Omental fat pad (tissue), 3 donors: ENCODE measurements at regions not wholly inside any gene's neighbourhood (a gene's known extent, or its start where the extent isn't known, plus 50 kb on each side); places are given as distances from the start of the nearest gene placed in this dataset.

ENCODE experiments used
- ATAC-seq: fragments of 150-250 bp; one replicate; pipeline ENCODE4 v1.9.1; 2016; ENCODE audit warnings: mild to moderate bottlenecking, moderate library complexity; ENCODE audit not compliant: low FRiP score
- DNase-seq: peaks from one replicate; pipeline ENCODE4 v3.0.0-alpha.2; 2019; ENCODE audit warnings: low spot score
- TF ChIP-seq, protein P1 (sequence below), 3 donors: fragments of 450-650 bp; IDR thresholded peaks; one replicate each; pipeline ENCODE4 v1.5.1; 2016 to 2017; ENCODE audit warnings: antibody characterized with exemption in 3 of 3, mild to moderate bottlenecking in 3 of 3, moderate library complexity in 2 of 3

DNA sequence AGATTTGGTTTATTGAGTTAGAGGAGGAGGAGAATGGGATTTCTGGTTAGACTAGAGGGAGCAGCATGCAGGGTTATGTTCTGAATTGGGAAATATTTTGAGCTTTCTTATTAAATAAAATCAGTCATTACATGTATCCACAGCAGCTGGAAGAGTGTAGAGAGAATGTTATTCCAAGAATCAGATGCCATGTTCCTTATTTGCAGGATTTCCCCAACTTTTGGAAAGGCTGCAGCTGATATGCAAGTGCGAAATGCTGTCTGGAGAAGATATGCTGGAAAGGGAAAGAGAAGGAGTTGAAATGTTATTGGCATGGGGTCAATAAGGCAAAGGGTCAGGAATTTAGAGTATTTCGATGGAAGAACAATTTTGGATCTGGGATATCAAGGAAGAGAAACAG, 255.8 kb downstream of the MTX2 start:
- TF ChIP-seq, protein P1, sequence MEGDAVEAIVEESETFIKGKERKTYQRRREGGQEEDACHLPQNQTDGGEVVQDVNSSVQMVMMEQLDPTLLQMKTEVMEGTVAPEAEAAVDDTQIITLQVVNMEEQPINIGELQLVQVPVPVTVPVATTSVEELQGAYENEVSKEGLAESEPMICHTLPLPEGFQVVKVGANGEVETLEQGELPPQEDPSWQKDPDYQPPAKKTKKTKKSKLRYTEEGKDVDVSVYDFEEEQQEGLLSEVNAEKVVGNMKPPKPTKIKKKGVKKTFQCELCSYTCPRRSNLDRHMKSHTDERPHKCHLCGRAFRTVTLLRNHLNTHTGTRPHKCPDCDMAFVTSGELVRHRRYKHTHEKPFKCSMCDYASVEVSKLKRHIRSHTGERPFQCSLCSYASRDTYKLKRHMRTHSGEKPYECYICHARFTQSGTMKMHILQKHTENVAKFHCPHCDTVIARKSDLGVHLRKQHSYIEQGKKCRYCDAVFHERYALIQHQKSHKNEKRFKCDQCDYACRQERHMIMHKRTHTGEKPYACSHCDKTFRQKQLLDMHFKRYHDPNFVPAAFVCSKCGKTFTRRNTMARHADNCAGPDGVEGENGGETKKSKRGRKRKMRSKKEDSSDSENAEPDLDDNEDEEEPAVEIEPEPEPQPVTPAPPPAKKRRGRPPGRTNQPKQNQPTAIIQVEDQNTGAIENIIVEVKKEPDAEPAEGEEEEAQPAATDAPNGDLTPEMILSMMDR (IDR thresholded peaks at IDR 0.05), result no peak
- no peak for DNase-seq
- ATAC-seq, result no peak

DNA sequence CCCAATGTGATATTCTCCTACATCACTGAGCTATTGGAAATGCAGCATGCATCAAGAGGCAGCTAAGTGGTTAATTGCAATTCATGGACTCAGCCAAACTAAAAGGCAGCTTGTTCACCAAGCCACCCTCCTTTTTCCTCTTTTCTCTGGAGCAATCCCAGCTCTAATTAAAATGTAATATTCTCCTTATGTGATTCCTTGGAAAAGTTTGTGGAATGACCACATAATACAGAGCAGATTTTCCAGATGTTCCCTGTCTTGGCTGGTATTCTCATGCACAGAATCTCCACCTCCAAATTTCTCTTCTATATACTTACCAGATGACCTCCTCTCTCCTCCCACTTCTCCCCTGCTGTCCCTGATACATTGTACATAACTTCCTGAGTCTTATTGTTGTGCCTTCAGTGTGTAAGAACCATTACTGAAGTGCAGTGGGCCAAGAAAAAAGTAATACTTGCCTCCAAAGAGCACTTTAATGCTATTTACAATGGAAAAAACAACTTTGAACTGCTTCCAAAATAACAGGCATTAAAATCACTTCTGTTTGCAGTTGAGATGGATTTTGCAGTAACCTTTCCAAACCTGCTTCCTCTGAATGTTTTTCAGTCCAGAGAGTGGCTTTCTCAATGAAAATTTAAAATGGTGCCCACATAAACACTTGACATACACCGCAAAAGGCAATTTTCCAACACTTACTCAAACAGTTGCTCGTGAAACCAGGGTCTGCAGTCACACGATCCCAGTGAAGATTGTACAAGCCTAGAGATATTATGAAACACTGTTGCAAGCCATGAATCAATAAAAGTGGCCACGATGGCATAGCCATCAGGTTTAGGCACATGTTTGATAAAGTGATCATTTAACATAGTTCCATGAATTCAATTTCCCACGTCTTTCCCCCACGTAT, 258.0 kb downstream of the MTX2 start:
- no peak for ATAC-seq
- TF ChIP-seq, protein P1 (IDR thresholded peaks at IDR 0.05), result no peak
- no peak for DNase-seq

DNA sequence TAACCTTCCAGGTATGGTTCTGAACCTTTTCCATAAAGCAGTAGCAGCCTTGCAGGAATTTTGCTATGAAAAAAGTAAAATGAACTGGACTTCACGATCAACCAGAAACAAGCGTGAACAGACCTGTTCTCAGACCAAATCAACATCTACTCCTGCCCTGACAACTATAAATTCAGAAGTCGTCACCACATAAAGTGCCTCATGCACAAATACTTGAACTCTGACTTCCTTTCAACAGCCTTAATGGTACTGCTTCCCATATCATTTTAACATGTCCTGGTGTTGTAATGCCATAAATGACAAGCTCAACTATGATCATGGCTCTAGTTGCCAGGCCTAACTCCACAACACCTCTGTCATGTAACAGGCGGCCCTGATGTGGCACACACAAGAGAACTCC, 262.4 kb downstream of the MTX2 start:
- TF ChIP-seq, protein P1 (IDR thresholded peaks at IDR 0.05), result no peak
- DNase-seq (no peak), ATAC-seq (no peak)

DNA sequence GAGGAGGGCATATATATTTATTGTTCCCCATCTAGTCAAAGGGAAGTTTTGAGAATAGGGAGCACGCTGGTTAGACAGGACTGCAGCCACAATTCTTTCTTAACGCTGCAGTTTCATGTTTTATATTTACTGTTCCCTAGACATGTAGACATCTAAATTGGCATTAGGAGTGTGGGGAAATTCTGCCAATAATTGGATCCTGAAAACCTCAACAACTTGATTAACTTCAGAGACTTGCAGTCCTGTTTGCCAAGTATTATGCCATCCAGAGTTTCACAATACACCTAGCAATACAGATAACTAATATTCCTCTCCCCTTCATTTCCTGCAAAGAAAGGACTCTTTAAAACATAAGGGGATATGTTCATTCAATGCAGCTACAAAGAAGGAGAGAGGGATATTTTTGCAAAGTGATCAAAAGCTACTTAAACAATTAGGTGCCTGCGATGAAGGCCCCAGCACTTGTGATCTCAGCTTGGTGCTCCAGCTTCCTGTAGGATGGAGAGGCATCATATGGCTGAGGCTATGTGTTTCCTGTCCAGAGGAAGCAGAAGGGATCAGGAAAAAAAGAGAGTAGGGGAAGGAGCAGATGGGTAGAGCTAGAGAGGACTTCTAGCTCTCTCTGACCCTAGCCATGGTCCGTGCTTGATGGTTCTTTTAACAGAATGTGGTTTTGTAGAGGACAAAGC, 264.4 kb downstream of the MTX2 start:
- no peak for ATAC-seq
- TF ChIP-seq, protein P1 (IDR thresholded peaks at IDR 0.05), result no peak
- DNase-seq, result no peak

DNA sequence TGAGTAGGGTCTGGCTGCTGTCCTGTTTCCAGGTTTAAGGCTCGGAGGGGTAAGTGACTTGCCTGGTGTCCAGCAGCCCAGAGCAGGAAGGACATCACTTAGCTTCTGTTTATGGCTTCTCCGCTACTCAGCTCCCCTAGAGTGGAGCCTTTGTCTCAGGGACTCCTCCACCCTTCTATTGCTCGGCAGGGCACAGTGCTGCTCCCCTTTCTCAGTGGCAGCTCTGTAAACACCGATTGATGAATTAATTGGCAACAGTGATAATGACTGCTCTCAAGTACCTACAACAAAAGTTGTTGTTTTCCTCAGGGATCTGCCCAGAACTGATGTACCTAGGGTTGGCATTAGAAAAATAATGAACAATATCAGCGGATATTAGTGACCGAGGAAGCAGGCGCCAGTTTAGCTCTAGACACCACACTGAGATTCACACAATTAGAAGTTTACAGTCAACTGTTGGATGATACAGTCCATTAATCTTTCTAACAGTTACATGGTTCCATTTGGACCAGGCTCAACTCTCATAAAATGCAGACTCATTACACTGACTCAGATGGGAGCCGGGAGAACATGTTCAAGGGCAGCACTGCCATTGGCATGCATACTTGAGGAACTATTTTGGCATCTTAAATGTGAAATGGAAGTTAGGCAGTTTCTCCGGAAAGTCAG, 265.7 kb downstream of the MTX2 start:
- ATAC-seq (peak; percentile 83), DNase-seq (no peak)
- TF ChIP-seq, protein P1 (IDR thresholded peaks at IDR 0.05), result no peak

DNA sequence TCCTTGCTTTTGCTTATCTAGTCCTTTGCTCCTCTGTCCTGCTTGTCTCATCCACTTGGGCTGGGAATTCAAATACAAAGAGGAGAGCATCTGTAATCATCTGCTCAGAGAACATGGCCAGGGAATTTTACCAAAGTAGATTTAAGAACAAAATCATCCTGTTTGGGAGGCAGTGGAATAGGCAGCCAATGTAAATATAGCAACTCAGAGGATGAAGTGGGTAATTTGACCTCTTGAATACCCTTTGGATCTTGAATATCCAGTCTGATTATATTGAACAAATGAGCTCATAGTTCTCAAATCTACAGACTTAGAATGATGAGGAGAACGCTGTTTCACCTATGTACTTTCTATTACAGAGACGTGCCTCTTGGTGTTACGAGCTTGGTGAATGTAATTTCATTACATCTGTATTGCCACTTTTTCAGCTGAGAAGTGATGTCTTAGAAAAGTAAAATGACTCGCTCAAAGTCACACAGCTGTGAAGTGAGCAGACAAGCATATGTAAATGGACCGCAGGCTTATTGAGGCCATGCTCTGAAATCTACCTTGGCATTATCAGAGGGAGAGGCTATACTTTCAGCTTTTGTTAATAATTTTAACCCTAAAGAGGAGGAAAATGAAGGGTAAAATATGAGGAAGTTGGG, 266.3 kb downstream of the MTX2 start:
- TF ChIP-seq, protein P1 (IDR thresholded peaks at IDR 0.05), result no peak
- DNase-seq, result no peak
- no peak for ATAC-seq
